K562 (cell line): ENCODE measurements at regions not wholly inside any gene's neighbourhood (a gene's known extent, or its start where the extent isn't known, plus 50 kb on each side); places are given as distances from the start of the nearest gene placed in this dataset.

Experiments
- ATAC-seq: fragments of 200-7000 bp; cut with Tn5 transposase; 3 replicates; pipeline ENCODE4 v1.9.1; 2020; ENCODE audit warnings: moderate library complexity
- BruUV-seq: library from RNA; stranded (reverse); fragments of 400-500 nt; replicated peaks from 2 replicates; lab custom pipeline; 2021; lab: Mats Ljungman, UMichigan
- CTCF ChIA-PET: fragments of 300-600 bp; formaldehyde crosslinking; extraction: SDS; loops from one replicate; lab custom pipeline; 2021; ENCODE audit warnings: low intra/inter-chr PET ratio; lab: Yijun Ruan, JAX
- POLR2A ChIA-PET: fragments of 300-600, 350-650 bp; sonication (Branson Sonifier 250); formaldehyde crosslinking; extraction: SDS; loops from one replicate; lab custom pipeline; 2021; ENCODE audit warnings: antibody characterized with exemption, inconsistent platforms; lab: Yijun Ruan, JAX
- DNase-seq, 4 experiments: peaks; one replicate each; pipeline versions ENCODE4 v3.0.0 to v3.0.0-alpha.2; 2011 to 2018; ENCODE audit warnings: low spot score in 3 of 4, mixed read lengths in 3 of 4; ENCODE audit errors: extremely low read depth in 1 of 4
- FAIRE-seq: peaks from 2 replicates; lab custom pipeline; 2011; peaks lifted over from hg19 to GRCh38; lab: Jason Lieb, UNC
- H2AFZ ChIP-seq: 2 replicates; pipeline ENCODE4 v1.6.0; 2011; ENCODE audit warnings: low read depth, low read length, control low read depth, inconsistent platforms
- H3K27ac ChIP-seq: fragments of 200-600 bp; 3 replicates; pipeline ENCODE4 v1.8.0; 2011; ENCODE audit warnings: low read depth, mild to moderate bottlenecking, control low read depth, inconsistent platforms, low read length, moderate library complexity, mixed read lengths; ENCODE audit errors: extremely low read depth
- H3K27me3 ChIP-seq, 2 experiments: fragments of 300-600 bp in 1 of 2; 2 replicates in 1 of 2; 3 replicates in 1 of 2; pipeline versions ENCODE4 v1.6.0 to v1.8.0; 2011; ENCODE audit warnings: inconsistent platforms in 2 of 2, low read length in 2 of 2, mild to moderate bottlenecking in 1 of 2, mixed read lengths in 1 of 2, moderate library complexity in 1 of 2; ENCODE audit not compliant: control insufficient read depth in 2 of 2, insufficient read depth in 2 of 2
- H3K36me3 ChIP-seq: fragments of 300-600 bp; 3 replicates; pipeline ENCODE4 v1.8.0; 2011; ENCODE audit warnings: mild to moderate bottlenecking, low read length, inconsistent platforms; ENCODE audit not compliant: control insufficient read depth, insufficient read depth
- H3K4me1 ChIP-seq, 2 experiments: fragments of 200-600 bp in 1 of 2; replicated peaks in 1 of 2; 2 replicates in 1 of 2; 3 replicates in 1 of 2; pipeline versions ENCODE4 v1.5.1 to v1.8.0; 2011; ENCODE audit warnings: inconsistent platforms in 2 of 2, low read length in 2 of 2, mild to moderate bottlenecking in 1 of 2, mixed read lengths in 1 of 2, moderate library complexity in 1 of 2; ENCODE audit not compliant: control insufficient read depth in 2 of 2, insufficient read depth in 2 of 2
- H3K4me2 ChIP-seq: 2 replicates; pipeline ENCODE4 v1.6.1; 2011; ENCODE audit warnings: low read length, control low read depth, inconsistent platforms, mixed read lengths; ENCODE audit not compliant: insufficient read depth
- H3K4me3 ChIP-seq: fragments of 200-600 bp; sonication (generic), shearing (Covaris generic); 2 replicates; pipeline ENCODE4 v1.5.1; 2016; ENCODE audit warnings: control low read depth, inconsistent platforms
- H3K79me2 ChIP-seq: fragments of 200-600 bp; 3 replicates; pipeline ENCODE4 v1.8.0; 2011; ENCODE audit warnings: low read length, inconsistent platforms; ENCODE audit not compliant: control insufficient read depth, insufficient read depth
- H3K9ac ChIP-seq, 2 experiments: 2 replicates each; pipeline versions ENCODE4 v1.6.0 to v1.6.1; 2011; ENCODE audit warnings: low read depth in 2 of 2, low read length in 2 of 2, control low read depth in 1 of 2, inconsistent platforms in 1 of 2, mild to moderate bottlenecking in 1 of 2, mixed read lengths in 1 of 2; ENCODE audit not compliant: insufficient read depth in 1 of 2
- H3K9me1 ChIP-seq: one replicate; pipeline ENCODE4 v1.6.0; 2011; ENCODE audit warnings: inconsistent platforms, mild to moderate bottlenecking, low read length, moderate library complexity; ENCODE audit not compliant: control insufficient read depth, insufficient read depth
- H3K9me3 ChIP-seq: replicated peaks from 2 replicates; pipeline ENCODE4 v1.5.1; 2011; ENCODE audit warnings: low read depth, low read length, inconsistent platforms; ENCODE audit not compliant: control insufficient read depth, insufficient read depth
- H4K20me1 ChIP-seq: replicated peaks from 2 replicates; pipeline ENCODE4 v1.6.1; 2011; ENCODE audit warnings: low read length, inconsistent platforms, mixed read lengths; ENCODE audit not compliant: control insufficient read depth, insufficient read depth
- AFF1 ChIP-seq, 2 experiments: fragments of 450-650 bp; IDR thresholded peaks; 2 replicates each; pipeline ENCODE4 v1.6.1; 2018; ENCODE audit warnings: mild to moderate bottlenecking in 2 of 2, low read depth in 1 of 2; ENCODE audit not compliant: partially characterized antibody in 2 of 2
- CHD4 ChIP-seq: fragments of 200-600 bp; sonication (generic); IDR thresholded peaks from 3 replicates; pipeline ENCODE4 v1.6.1; 2012; ENCODE audit warnings: low read depth, mild to moderate bottlenecking, mixed read lengths, low read length, inconsistent platforms; ENCODE audit not compliant: insufficient read depth, insufficient replicate concordance, poor library complexity, severe bottlenecking
- KLF13 ChIP-seq: fragments of 450-650 bp; IDR thresholded peaks from 2 replicates; pipeline ENCODE4 v1.6.1; 2016; ENCODE audit warnings: missing genetic modification characterization, low read depth, mild to moderate bottlenecking, missing compliant biosample characterization, moderate library complexity, borderline replicate concordance
- MIER1 ChIP-seq: fragments of 450-650 bp; IDR thresholded peaks from 2 replicates; pipeline ENCODE4 v1.6.1; 2016; ENCODE audit warnings: antibody characterized with exemption, mild to moderate bottlenecking, low read depth
- PRMT5 ChIP-seq: sonication (generic); formaldehyde crosslinking; IDR thresholded peaks from 2 replicates; pipeline ENCODE4 v1.5.0; 2020; ENCODE audit warnings: missing genetic modification reagents
- REST ChIP-seq, 2 experiments: fragments of 450-650 bp; formaldehyde crosslinking in 1 of 2; IDR thresholded peaks; 2 replicates each; pipeline versions ENCODE4 v1.4.0 to v1.6.1; 2014 to 2020; ENCODE audit warnings: mild to moderate bottlenecking in 2 of 2, borderline replicate concordance in 1 of 2, low read depth in 1 of 2
- RHOXF2B ChIP-seq: fragments of 250-450 bp; sonication (Bioruptor Pico); conservative IDR thresholded peaks from 2 replicates; pipeline ENCODE4 v1.5.1; 2021
- TFAM ChIP-seq: fragments of 250-450 bp; sonication (Bioruptor Pico); conservative IDR thresholded peaks from 2 replicates; pipeline ENCODE4 v1.5.0; 2021; ENCODE audit warnings: mild to moderate bottlenecking, moderate library complexity
- ZNF699 ChIP-seq: fragments of 250-450 bp; sonication (Bioruptor Pico); IDR thresholded peaks from 2 replicates; pipeline ENCODE4 v1.8.0; 2021; ENCODE audit warnings: mild to moderate bottlenecking, moderate library complexity; ENCODE audit not compliant: insufficient replicate concordance
- ZNF766 ChIP-seq: fragments of 200-800 bp; sonication (Bioruptor generic); conservative IDR thresholded peaks from 2 replicates; pipeline ENCODE4 v1.6.1; 2016; ENCODE audit warnings: missing genetic modification characterization, missing compliant biosample characterization
- WGBS: fragments of 100-300 bp; shearing (Covaris generic); methylation state at CpG from one replicate; pipeline ENCODE4 v1.1.6; 2016; ENCODE audit warnings: low coverage, mixed read lengths; ENCODE audit not compliant: insufficient coverage; ENCODE audit errors: missing lambda C conversion rate; 5-methylcytosine and 5-hydroxymethylcytosine counted together
- in situ Hi-C: fragments of 300-500 bp; cut with MboI; formaldehyde crosslinking; loops from 4 replicates; pipeline ENCODE4 v1.15.0; 2018; ENCODE audit warnings: inconsistent platforms, mixed read lengths
- intact Hi-C: fragments of 100-400 bp; cut with micrococcal nuclease; formaldehyde crosslinking; loops from 2 replicates; pipeline ENCODE4 v1.14.2; 2022

- BruUV-seq = no TSS peak
- no peaks in the 10 kb centered on the region for H3K36me3 ChIP-seq
- ATAC-seq (no peak), DNase-seq (peak; percentile 34 to 51 (median 42)), FAIRE-seq (no peak)
- no peaks in the 10 kb centered on the region for H3K9me3 ChIP-seq
- no peak overlapping the region for H3K4me3 ChIP-seq
- H3K9ac ChIP-seq = no peak overlapping the region
- no peaks in the 10 kb centered on the region for H3K9me1 ChIP-seq
- ChIA-PET POLR2A (no interaction called here), CTCF (no interaction called here)
- H3K27ac ChIP-seq = no peak overlapping the region
- no peak overlapping the region for H2AFZ ChIP-seq
- no peaks in the 10 kb centered on the region for H3K4me1 ChIP-seq
- H3K4me2 ChIP-seq = no peak overlapping the region
- 3% methylated on average over 4 of the region's 4 CpGs for WGBS
- peaks cover 3% of the 10 kb centered on the region for H4K20me1 ChIP-seq
- H3K79me2 ChIP-seq = no peaks in the 10 kb centered on the region
- intact Hi-C loops = no loop called here
- in situ Hi-C loops = no loop called here
- H3K27me3 ChIP-seq = no peaks in the 10 kb centered on the region; a peak in 1 of 5 replicates
- TF ChIP-seq ZNF699 (CRISPR knock-in tag) = no peak
- TF ChIP-seq AFF1 (IDR thresholded peaks at IDR 0.05; ENCODE audit: low read depth in 1 of 2, partially characterized antibody in 2 of 2) = peak in 1 of 2 experiments; percentile 52
- no peak for TF ChIP-seq TFAM (CRISPR knock-in tag)
- 0 out of 2 replicates have a peak, but pooled peaks have one; percentile 25 for TF ChIP-seq ZNF766 (CRISPR knock-in tag)
- TF ChIP-seq KLF13 (tag) = no peak
- no peak for TF ChIP-seq CHD4
- no peak for TF ChIP-seq RHOXF2B
- TF ChIP-seq MIER1 = peak; percentile 89
- TF ChIP-seq PRMT5 (CRISPR knock-in tag) = peak; percentile 77; the same call in 1 of the 2 replicates
- peak; percentile 98 for TF ChIP-seq REST (IDR thresholded peaks at IDR 0.05; ENCODE audit: borderline replicate concordance)
- peak; percentile 88 for TF ChIP-seq REST (CRISPR knock-in tag; IDR thresholded peaks at IDR 0.05; ENCODE audit: low read depth)
These were observed 229.4 kb downstream of the PTPRU start for GRCh38 chr1:29465755-29466154.
